Epithelial cell of proximal tubule (primary cell): ENCODE measurements at regions not wholly inside any gene's neighbourhood (a gene's known extent, or its start where the extent isn't known, plus 50 kb on each side); places are given as distances from the start of the nearest gene placed in this dataset.

Experiments used
- DNase-seq: peaks from one replicate; pipeline ENCODE4 v3.0.0-alpha.2; 2011; ENCODE audit warnings: low read depth
- H3K4me3 ChIP-seq: 2 replicates; pipeline ENCODE4 v1.5.1; 2011; ENCODE audit warnings: low read depth, mild to moderate bottlenecking, low read length
- TF ChIP-seq, protein P1 (sequence below): conservative IDR thresholded peaks from 2 replicates; pipeline ENCODE4 v1.5.1; 2012; ENCODE audit warnings: low read depth, mild to moderate bottlenecking, low read length

DNA sequence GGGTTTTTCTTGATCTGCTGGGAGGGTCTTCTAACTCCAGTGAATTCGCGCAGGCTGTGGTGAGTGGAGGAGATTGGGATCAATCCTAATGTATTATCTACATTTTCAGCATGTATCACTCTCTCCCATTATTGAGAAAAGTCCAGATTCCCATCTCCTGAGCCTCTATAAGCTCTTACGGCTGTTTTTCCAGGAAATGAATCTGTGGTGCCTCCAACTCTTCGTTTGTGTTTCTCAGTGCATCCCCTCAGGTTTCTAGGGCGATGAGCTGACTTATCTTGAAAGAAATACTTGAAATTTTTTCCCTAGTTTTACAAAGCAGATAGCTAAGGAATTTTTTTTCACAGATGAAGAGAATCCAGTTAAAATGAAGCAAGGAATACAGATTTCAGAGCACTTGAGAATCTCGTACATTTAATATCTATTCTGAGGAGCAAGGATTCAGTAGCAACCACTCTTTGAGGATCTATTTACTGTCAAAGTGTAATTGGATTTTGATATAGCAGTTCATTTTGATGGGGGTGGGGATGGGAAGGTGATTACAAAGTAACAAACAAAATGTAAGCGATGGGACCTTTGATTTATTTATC, 138.7 kb downstream of the BRMS1L start:
- no peak overlapping the region for H3K4me3 ChIP-seq
- TF ChIP-seq, protein P1, sequence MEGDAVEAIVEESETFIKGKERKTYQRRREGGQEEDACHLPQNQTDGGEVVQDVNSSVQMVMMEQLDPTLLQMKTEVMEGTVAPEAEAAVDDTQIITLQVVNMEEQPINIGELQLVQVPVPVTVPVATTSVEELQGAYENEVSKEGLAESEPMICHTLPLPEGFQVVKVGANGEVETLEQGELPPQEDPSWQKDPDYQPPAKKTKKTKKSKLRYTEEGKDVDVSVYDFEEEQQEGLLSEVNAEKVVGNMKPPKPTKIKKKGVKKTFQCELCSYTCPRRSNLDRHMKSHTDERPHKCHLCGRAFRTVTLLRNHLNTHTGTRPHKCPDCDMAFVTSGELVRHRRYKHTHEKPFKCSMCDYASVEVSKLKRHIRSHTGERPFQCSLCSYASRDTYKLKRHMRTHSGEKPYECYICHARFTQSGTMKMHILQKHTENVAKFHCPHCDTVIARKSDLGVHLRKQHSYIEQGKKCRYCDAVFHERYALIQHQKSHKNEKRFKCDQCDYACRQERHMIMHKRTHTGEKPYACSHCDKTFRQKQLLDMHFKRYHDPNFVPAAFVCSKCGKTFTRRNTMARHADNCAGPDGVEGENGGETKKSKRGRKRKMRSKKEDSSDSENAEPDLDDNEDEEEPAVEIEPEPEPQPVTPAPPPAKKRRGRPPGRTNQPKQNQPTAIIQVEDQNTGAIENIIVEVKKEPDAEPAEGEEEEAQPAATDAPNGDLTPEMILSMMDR: no peak
- DNase-seq: no peak

DNA sequence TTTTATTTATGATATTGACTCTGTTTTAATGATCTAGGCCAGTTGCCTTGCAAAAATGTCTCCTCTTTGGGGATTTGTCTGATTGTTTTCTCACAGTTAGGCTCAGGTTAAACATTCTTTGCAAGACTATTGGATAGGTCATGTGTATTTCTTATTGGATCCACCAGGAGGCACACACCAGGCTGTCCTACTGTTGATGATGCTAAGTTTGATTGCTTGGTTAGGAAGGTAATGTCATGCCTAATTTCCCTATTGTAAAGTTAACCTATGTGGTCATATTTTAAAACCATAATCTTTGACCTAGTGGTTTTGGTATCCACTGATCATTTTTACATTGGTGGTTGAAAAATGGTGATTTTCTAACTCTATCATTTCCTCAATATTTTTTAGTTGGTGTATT, 137.1 kb downstream of the BRMS1L start:
- H3K4me3 ChIP-seq: no peak overlapping the region
- TF ChIP-seq, protein P1: peak; percentile 69
- no peak for DNase-seq

DNA sequence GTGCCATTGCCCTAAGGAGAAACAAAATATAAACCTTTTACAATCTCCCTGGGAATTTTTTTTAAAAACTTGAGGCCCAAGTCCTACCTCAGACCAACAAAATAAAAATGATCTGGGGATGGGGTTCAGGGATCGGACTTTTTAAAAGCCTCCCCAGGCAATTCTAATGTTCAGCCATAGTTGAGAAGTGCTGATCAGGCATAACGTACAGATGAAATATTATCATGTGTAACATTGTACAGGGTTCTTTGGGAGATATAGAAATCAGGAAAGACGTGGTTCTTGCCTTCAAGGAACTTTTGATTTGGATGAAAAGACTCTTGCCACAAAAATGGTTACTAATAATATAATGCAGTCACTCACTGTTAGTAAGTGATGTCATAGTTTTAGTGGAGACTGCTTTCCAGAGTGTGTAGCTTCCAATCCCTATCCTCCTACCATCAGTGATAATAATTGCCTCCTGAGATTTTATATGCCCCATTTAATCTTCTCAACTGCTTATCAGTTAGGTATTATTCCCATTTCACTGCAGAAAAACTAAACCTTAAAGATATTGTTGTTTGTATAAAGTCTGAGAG, 135.6 kb downstream of the BRMS1L start:
- H3K4me3 ChIP-seq: no peak overlapping the region
- TF ChIP-seq, protein P1: no peak
- DNase-seq: no peak

DNA sequence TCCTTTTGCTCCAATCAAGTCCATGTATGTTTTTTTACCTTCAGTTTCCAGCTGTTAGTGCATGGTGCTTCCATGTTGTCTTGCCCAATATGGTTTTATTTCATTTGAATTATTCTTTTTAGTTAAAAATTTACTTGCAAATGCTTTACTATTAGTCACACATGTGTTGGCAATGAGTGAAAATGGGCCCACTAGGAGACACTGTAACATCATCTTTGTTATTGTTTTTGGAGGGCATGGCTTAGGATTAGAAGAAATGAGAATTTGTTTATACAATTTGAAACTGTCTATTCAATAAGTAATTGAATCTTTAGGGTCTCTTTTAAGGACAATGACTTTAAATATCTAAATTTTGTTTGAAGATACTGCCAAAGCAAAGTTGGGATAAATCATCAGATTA, 133.7 kb downstream of the BRMS1L start:
- H3K4me3 ChIP-seq: no peak overlapping the region
- DNase-seq: peak; percentile 9
- TF ChIP-seq, protein P1: peak; percentile 63

DNA sequence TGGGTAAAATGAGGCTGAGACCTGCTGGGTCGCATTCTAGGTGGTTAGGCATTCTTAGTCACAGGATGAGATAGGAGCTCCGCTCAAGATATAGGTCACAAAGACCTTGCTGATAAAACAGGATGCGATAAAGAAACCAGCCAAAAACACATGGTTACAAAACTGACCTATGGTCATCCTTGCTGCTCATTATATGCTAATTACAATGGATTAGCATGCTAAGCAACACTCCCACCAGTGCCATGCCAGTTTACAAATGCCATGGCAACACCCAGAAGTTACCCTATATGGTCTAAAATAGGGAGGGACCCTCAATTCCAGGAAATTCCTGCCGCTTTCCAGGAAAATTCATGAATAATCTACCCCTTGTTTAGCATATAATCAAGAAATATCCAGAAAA, 132.4 kb downstream of the BRMS1L start:
- no peak overlapping the region for H3K4me3 ChIP-seq
- TF ChIP-seq, protein P1: no peak
- no peak for DNase-seq

DNA sequence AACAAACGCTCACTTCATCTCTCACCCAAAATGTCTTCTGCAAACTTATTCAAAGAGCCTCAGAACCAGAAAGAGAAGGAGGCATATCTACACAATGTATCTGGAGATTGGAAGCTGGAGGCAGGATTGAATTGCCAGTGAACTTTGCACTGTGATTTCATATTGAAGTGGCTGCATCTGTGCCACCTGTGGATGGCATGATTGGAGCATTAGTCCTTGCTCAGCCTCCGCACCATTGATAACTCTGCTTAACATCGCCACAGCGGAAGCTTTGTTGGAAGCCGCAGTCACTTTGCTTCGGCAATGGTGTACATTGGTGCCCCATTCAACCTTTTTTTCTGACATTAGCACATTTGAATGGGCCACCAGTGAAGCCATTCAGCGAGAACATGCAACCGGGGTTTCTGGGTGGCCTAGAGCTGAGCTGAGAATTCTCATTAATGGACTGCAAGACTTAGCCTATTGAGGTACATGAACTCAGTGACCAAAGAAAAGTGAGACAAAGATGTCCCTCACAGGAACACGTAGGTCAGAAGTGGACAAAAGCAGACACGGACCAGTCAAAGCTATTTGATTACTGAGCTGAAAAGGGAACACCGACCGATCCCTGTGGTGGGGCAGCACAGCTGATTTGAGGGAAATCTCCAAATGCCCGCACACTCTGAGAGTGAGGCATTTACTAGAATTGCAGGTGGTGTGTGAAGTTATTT, 130.4 kb downstream of the BRMS1L start:
- no peak for DNase-seq
- H3K4me3 ChIP-seq: no peak overlapping the region
- TF ChIP-seq, protein P1: no peak
